Karpas-422 (cell line): ENCODE measurements at regions not wholly inside any gene's neighbourhood (a gene's known extent, or its start where the extent isn't known, plus 50 kb on each side); places are given as distances from the start of the nearest gene placed in this dataset.

Experiments used
- DNase-seq: peaks from one replicate; pipeline ENCODE4 v3.0.0-alpha.2; 2015
- H2AFZ ChIP-seq: fragments of 200-600 bp; sonication (generic); 2 replicates; pipeline ENCODE4 v1.6.1; 2014; ENCODE audit warnings: antibody characterized with exemption, low read length, mixed read lengths
- H3K27ac ChIP-seq: fragments of 200-600 bp; sonication (generic); 2 replicates; pipeline ENCODE4 v1.5.1; 2014; ENCODE audit warnings: mild to moderate bottlenecking, low read length, moderate library complexity
- H3K27me3 ChIP-seq: fragments of 200-600 bp; sonication (generic); 2 replicates; pipeline ENCODE4 v1.6.1; 2014; ENCODE audit warnings: low read length, mixed read lengths
- H3K36me3 ChIP-seq: fragments of 200-600 bp; sonication (generic); 2 replicates; pipeline ENCODE4 v1.6.1; 2014; ENCODE audit warnings: low read length, mixed read lengths; ENCODE audit not compliant: insufficient read depth
- H3K4me1 ChIP-seq: fragments of 200-600 bp; sonication (generic); 2 replicates; pipeline ENCODE4 v1.6.1; 2014; ENCODE audit warnings: mild to moderate bottlenecking, low read length, mixed read lengths
- H3K4me2 ChIP-seq: fragments of 200-600 bp; sonication (generic); 2 replicates; pipeline ENCODE4 v1.6.1; 2014; ENCODE audit warnings: low read length, low read depth, mild to moderate bottlenecking; ENCODE audit not compliant: poor library complexity, severe bottlenecking
- H3K4me3 ChIP-seq: fragments of 200-600 bp; sonication (generic); 2 replicates; pipeline ENCODE4 v1.5.1; 2014; ENCODE audit warnings: mild to moderate bottlenecking, antibody characterized with exemption, low read length, mixed read lengths
- H3K79me2 ChIP-seq: fragments of 200-600 bp; sonication (generic); 2 replicates; pipeline ENCODE4 v1.6.1; 2014; ENCODE audit warnings: mild to moderate bottlenecking, low read length, mixed read lengths
- H3K9ac ChIP-seq: fragments of 200-600 bp; sonication (generic); 2 replicates; pipeline ENCODE4 v1.6.0; 2014; ENCODE audit warnings: low read length
- H3K9me2 ChIP-seq: fragments of 200-600 bp; sonication (generic), shearing (Covaris generic); replicated peaks from 2 replicates; pipeline ENCODE4 v1.6.0; 2014; ENCODE audit warnings: mild to moderate bottlenecking, low read length, moderate library complexity; ENCODE audit not compliant: insufficient read depth
- H3K9me3 ChIP-seq: fragments of 300-700, 200-600 bp; sonication (generic); 2 replicates; pipeline ENCODE4 v1.6.1; 2014; ENCODE audit warnings: low read length, mixed read lengths
- H4K20me1 ChIP-seq: fragments of 200-600 bp; sonication (generic); 2 replicates; pipeline ENCODE4 v1.6.1; 2014; ENCODE audit warnings: mild to moderate bottlenecking, antibody characterized with exemption, low read length, low read depth; ENCODE audit not compliant: insufficient read depth

GRCh38 chr21:43282358-43283120, 113.7 kb downstream of the CRYAA start:
- Histone ChIP-seq H3K4me1 (peaks cover 18% of the 10 kb centered on the region), H3K79me2 (no peaks in the 10 kb centered on the region), H3K27me3 (no peaks in the 10 kb centered on the region), H3K4me2 (no peak overlapping the region), H3K36me3 (no peaks in the 10 kb centered on the region), H3K27ac (no peak overlapping the region), H3K4me3 (no peak overlapping the region), H2AFZ (no peak overlapping the region), H3K9ac (no peak overlapping the region), H4K20me1 (no peaks in the 10 kb centered on the region), H3K9me2 (no peaks in the 10 kb centered on the region), H3K9me3 (no peaks in the 10 kb centered on the region)
- DNase-seq, result no peak

- Histone ChIP-seq H3K4me3 (no peak overlapping the region), H3K9me2 (no peaks in the 10 kb centered on the region), H3K4me2 (no peak overlapping the region), H3K27ac (no peak overlapping the region), H3K27me3 (no peaks in the 10 kb centered on the region), H3K79me2 (no peaks in the 10 kb centered on the region), H4K20me1 (no peaks in the 10 kb centered on the region), H3K9me3 (no peaks in the 10 kb centered on the region), H3K4me1 (peaks cover 11% of the 10 kb centered on the region), H2AFZ (no peak overlapping the region), H3K36me3 (no peaks in the 10 kb centered on the region), H3K9ac (no peak overlapping the region)
- DNase-seq, result no peak
Measured at GRCh38 chr21:43281661-43282357, 113.0 kb downstream of the CRYAA start.

DNA sequence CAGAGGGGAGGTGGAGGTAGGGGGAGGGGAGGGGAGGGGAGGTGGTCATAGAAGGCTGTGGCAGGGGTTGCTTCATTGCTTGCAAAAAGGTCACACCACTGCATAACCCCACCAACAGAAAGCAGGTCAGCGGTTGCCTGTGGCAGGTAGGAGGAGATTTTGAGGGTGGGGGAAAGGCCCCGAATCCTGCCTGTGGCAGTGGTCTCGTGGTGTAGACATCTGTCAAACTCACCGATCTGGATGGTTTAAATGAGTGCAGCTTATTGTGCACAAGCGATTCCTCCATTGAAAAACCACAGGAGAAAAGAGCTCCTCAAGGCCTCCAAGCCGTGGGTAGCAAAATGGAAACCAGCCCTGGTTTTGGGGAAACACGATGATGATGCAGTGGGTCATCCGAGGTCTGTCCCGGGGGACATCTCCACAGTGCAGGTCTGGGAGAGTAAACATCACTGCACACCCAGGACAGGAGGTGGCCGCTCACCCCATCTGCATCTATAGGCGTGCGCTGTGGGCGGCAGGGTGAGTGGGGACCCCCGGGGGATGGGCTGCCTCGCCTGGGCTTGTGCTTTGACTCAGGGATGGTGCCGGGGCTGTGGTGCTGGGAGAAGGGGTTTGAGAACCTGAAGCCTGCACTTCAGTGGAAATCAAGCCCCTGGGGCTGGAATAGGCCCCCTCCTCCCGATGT, 112.3 kb downstream of the CRYAA start:
- Histone ChIP-seq H4K20me1 (no peaks in the 10 kb centered on the region), H3K4me3 (no peak overlapping the region), H3K9me3 (no peaks in the 10 kb centered on the region), H3K27ac (no peak overlapping the region), H3K9me2 (no peaks in the 10 kb centered on the region), H3K36me3 (no peaks in the 10 kb centered on the region), H3K4me2 (no peak overlapping the region), H3K9ac (no peak overlapping the region), H2AFZ (no peak overlapping the region), H3K27me3 (no peaks in the 10 kb centered on the region), H3K4me1 (peaks cover 4% of the 10 kb centered on the region), H3K79me2 (no peaks in the 10 kb centered on the region)
- DNase-seq, result no peak

GRCh38 chr21:43279578-43279894, 110.7 kb downstream of the CRYAA start:
- H2AFZ ChIP-seq, result no peak overlapping the region
- H3K9ac ChIP-seq, result no peak overlapping the region
- no peak overlapping the region for H3K27ac ChIP-seq
- no peaks in the 10 kb centered on the region for H3K9me2 ChIP-seq
- H3K36me3 ChIP-seq, result no peaks in the 10 kb centered on the region
- no peak for DNase-seq
- H3K4me3 ChIP-seq, result no peak overlapping the region
- H3K9me3 ChIP-seq, result no peaks in the 10 kb centered on the region
- H3K79me2 ChIP-seq, result no peaks in the 10 kb centered on the region
- H3K4me1 ChIP-seq, result peaks cover 13% of the 10 kb centered on the region
- no peaks in the 10 kb centered on the region for H3K27me3 ChIP-seq
- no peak overlapping the region for H3K4me2 ChIP-seq
- no peaks in the 10 kb centered on the region for H4K20me1 ChIP-seq

DNA sequence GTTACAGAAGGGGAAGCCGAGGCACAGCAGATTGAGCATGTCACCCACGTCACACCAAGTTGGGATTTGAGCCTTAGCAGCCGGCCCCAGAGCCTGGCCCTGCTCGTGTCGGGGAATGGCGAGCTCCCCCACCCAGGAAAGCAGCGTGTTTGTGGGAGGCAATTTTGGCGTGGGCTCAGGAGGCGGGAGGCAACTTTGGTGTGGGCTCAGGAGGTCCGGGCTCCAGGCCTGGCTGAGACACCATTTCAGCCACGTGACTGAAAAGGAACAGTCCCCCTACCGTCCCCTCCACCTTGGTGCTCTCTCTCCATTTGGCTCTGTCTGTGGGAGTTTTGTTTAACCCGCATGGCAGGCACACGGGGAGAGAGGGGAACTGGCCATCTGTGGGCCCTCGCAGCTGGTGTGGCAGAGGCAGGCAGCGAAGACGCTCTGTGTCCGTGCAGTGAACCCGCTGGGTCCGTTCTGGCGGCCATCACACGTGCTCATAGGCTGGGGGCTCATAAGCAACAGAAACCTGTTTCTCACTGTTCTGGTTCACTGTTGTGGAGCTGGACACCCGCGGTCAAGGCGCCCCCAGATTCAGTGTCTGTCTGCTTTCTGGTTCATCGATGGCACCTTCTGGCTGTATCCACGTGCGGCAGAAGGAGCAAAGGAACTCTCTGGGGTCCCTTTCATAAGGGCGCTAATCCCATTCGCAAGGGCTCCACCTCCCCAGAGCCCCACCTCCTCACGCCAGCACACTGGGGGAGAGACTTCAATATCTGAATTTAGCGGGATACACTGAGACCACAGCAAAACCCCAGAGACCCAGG, 110.2 kb downstream of the CRYAA start:
- Histone ChIP-seq H3K4me3 (no peak overlapping the region), H3K9me2 (no peaks in the 10 kb centered on the region), H3K36me3 (no peaks in the 10 kb centered on the region), H3K4me1 (peaks cover 16% of the 10 kb centered on the region), H3K9me3 (no peaks in the 10 kb centered on the region), H2AFZ (no peak overlapping the region), H3K79me2 (no peaks in the 10 kb centered on the region), H3K4me2 (no peak overlapping the region), H4K20me1 (no peaks in the 10 kb centered on the region), H3K27ac (no peak overlapping the region), H3K27me3 (no peaks in the 10 kb centered on the region), H3K9ac (no peak overlapping the region)
- DNase-seq, result no peak

DNA sequence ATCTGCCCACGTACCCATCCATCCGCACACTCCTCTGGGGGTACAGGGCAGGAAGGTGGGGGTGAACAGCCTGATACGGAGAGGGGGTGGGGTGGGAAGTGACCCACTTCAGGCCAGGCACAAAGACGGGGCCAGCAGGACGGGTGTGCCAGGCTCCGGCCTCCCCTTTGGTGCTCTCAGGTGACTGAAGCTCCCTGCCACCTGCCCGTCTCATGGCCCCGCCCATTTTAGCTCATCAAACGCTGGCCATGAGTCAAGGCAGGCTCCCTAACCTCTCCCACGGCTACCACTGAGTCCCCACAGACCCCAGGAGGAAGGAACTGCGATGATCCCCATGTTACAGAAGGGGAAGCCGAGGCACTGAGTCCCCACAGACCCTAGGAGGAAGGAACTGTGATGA, 109.6 kb downstream of the CRYAA start:
- Histone ChIP-seq H2AFZ (no peak overlapping the region), H3K9me2 (no peaks in the 10 kb centered on the region), H3K27me3 (no peaks in the 10 kb centered on the region), H4K20me1 (no peaks in the 10 kb centered on the region), H3K9me3 (no peaks in the 10 kb centered on the region), H3K4me2 (no peak overlapping the region), H3K36me3 (no peaks in the 10 kb centered on the region), H3K4me3 (no peak overlapping the region), H3K79me2 (no peaks in the 10 kb centered on the region), H3K9ac (no peak overlapping the region), H3K27ac (no peak overlapping the region), H3K4me1 (peaks cover 22% of the 10 kb centered on the region)
- DNase-seq, result no peak

DNA sequence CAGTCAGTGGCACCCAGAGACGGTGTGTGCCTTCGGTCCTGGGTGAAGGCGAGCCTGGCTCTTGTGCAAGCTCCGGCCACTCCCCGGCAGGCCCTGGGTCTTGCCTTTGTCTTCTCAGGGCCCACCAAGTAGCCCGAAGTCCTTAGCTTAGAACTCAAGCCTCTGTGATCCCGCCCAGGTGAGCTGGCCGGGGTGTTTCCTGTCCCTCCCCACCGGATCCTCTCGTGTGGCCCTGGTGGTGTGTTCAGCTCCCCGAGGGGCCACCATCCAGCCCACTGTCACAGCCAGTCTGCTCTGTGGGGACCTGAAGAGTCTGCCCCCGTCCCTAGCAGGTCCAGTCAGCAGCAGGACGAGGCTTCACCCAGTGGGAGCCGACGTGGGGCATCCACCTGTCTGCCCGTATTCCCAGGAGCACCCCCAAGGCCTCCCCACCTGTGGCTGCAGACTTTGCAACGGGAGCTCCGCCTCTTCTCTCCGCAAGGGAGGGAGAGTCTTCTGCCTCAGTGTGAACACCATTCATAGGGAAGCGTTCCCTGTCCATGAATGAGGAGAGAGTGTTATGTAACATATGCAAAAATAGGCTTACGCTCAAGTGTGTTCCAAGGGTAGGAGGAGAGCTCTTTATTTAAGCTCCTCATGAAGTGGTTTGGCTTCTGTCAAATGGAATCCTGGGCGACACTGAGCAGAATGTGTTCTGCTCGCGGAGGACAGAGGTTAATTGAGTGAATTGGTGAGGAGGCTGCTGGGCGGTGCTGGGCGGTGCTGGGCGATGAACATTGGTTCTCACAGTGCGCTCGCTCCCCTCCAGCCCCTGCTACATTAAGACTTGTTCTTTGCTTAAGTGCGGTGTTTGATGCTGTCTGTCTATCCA, 108.9 kb downstream of the CRYAA start:
- H4K20me1 ChIP-seq, result no peaks in the 10 kb centered on the region

More for the DNA sequence above, 108.9 kb downstream of the CRYAA start:
- H3K4me1 ChIP-seq, result peaks cover 26% of the 10 kb centered on the region
- no peaks in the 10 kb centered on the region for H3K9me3 ChIP-seq
- no peak for DNase-seq
- H3K79me2 ChIP-seq, result no peaks in the 10 kb centered on the region
- no peak overlapping the region for H3K4me2 ChIP-seq
- H3K36me3 ChIP-seq, result no peaks in the 10 kb centered on the region
- H3K4me3 ChIP-seq, result no peak overlapping the region
- no peak overlapping the region for H3K27ac ChIP-seq
- H3K9ac ChIP-seq, result no peak overlapping the region
- H2AFZ ChIP-seq, result no peak overlapping the region
- no peaks in the 10 kb centered on the region for H3K9me2 ChIP-seq
- H3K27me3 ChIP-seq, result no peaks in the 10 kb centered on the region
